WTC11 (cell line): ENCODE measurements at regions not wholly inside any gene's neighbourhood (a gene's known extent, or its start where the extent isn't known, plus 50 kb on each side); places are given as distances from the start of the nearest gene placed in this dataset.

Experiments
- CREB1 ChIP-seq: sonication (generic); formaldehyde crosslinking; IDR thresholded peaks from 2 replicates; pipeline ENCODE4 v1.8.0; 2023; ENCODE audit warnings: mild to moderate bottlenecking, missing genetic modification reagents
- ELF4 ChIP-seq: sonication (generic); formaldehyde crosslinking; IDR thresholded peaks from 2 replicates; pipeline ENCODE4 v1.8.1; 2022; ENCODE audit warnings: low read depth, mild to moderate bottlenecking, moderate library complexity, missing genetic modification reagents
- FOXJ3 ChIP-seq: sonication (generic); formaldehyde crosslinking; IDR thresholded peaks from 2 replicates; pipeline ENCODE4 v1.9.0; 2021; ENCODE audit warnings: missing genetic modification reagents, mild to moderate bottlenecking, borderline replicate concordance
- JUN ChIP-seq: sonication (generic); formaldehyde crosslinking; IDR thresholded peaks from 2 replicates; pipeline ENCODE4 v1.8.0; 2023; ENCODE audit warnings: mild to moderate bottlenecking, missing genetic modification reagents
- KAT7 ChIP-seq: sonication (generic); formaldehyde crosslinking; IDR thresholded peaks from 2 replicates; pipeline ENCODE4 v1.8.1; 2023; ENCODE audit warnings: missing genetic modification reagents, mild to moderate bottlenecking, borderline replicate concordance
- MLX ChIP-seq: sonication (generic); formaldehyde crosslinking; IDR thresholded peaks from 2 replicates; pipeline ENCODE4 v1.8.1; 2023; ENCODE audit warnings: mild to moderate bottlenecking, missing genetic modification reagents, moderate library complexity
- USF2 ChIP-seq: sonication (generic); formaldehyde crosslinking; IDR thresholded peaks from 2 replicates; pipeline ENCODE4 v1.8.1; 2023; ENCODE audit warnings: mild to moderate bottlenecking, missing genetic modification reagents, moderate library complexity
- TF ChIP-seq, protein P1 (sequence below): fragments of 200-600 bp; IDR thresholded peaks from 2 replicates; pipeline ENCODE4 v1.8.0; 2022; ENCODE audit warnings: antibody characterized with exemption
- TF ChIP-seq, protein P2 (sequence below): sonication (generic); formaldehyde crosslinking; IDR thresholded peaks from 2 replicates; pipeline ENCODE4 v1.8.1; 2023; ENCODE audit warnings: mild to moderate bottlenecking, moderate library complexity, missing genetic modification reagents
- TF ChIP-seq, protein P3 (sequence below): fragments of 250-450 bp; sonication (Bioruptor Pico); IDR thresholded peaks from 2 replicates; pipeline ENCODE4 v1.9.0; 2021; ENCODE audit warnings: mild to moderate bottlenecking

DNA sequence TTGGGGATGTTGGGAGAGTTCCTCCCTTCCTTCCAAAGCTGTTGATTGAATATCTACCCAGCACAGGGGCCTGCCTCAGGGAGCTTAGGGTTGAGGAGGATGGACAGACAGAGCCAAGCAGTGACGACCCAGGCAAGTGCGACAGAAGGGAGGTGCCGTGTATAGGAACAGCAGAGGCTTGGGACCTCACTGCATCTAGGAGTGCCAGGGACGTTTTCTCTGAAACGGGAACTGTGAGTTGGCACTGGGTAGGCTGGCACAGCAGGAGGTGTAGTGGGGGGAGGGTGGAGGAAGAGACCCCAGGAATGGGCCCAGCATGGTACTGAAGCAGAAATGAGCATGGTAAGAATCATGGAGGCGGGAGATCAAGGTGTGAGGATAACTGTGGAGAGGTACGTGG, 55.3 kb upstream of the MGMT start:
- TF ChIP-seq, protein P1, sequence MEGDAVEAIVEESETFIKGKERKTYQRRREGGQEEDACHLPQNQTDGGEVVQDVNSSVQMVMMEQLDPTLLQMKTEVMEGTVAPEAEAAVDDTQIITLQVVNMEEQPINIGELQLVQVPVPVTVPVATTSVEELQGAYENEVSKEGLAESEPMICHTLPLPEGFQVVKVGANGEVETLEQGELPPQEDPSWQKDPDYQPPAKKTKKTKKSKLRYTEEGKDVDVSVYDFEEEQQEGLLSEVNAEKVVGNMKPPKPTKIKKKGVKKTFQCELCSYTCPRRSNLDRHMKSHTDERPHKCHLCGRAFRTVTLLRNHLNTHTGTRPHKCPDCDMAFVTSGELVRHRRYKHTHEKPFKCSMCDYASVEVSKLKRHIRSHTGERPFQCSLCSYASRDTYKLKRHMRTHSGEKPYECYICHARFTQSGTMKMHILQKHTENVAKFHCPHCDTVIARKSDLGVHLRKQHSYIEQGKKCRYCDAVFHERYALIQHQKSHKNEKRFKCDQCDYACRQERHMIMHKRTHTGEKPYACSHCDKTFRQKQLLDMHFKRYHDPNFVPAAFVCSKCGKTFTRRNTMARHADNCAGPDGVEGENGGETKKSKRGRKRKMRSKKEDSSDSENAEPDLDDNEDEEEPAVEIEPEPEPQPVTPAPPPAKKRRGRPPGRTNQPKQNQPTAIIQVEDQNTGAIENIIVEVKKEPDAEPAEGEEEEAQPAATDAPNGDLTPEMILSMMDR: no peak
- TF ChIP-seq MLX (CRISPR knock-in tag): no peak
- TF ChIP-seq USF2 (CRISPR knock-in tag): no peak
- no peak for TF ChIP-seq JUN (CRISPR knock-in tag)
- TF ChIP-seq, protein P2, sequence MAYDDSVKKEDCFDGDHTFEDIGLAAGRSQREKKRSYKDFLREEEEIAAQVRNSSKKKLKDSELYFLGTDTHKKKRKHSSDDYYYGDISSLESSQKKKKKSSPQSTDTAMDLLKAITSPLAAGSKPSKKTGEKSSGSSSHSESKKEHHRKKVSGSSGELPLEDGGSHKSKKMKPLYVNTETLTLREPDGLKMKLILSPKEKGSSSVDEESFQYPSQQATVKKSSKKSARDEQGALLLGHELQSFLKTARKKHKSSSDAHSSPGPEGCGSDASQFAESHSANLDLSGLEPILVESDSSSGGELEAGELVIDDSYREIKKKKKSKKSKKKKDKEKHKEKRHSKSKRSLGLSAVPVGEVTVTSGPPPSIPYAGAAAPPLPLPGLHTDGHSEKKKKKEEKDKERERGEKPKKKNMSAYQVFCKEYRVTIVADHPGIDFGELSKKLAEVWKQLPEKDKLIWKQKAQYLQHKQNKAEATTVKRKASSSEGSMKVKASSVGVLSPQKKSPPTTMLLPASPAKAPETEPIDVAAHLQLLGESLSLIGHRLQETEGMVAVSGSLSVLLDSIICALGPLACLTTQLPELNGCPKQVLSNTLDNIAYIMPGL: no peak
- no peak for TF ChIP-seq KAT7 (CRISPR knock-in tag)
- TF ChIP-seq, protein P3, sequence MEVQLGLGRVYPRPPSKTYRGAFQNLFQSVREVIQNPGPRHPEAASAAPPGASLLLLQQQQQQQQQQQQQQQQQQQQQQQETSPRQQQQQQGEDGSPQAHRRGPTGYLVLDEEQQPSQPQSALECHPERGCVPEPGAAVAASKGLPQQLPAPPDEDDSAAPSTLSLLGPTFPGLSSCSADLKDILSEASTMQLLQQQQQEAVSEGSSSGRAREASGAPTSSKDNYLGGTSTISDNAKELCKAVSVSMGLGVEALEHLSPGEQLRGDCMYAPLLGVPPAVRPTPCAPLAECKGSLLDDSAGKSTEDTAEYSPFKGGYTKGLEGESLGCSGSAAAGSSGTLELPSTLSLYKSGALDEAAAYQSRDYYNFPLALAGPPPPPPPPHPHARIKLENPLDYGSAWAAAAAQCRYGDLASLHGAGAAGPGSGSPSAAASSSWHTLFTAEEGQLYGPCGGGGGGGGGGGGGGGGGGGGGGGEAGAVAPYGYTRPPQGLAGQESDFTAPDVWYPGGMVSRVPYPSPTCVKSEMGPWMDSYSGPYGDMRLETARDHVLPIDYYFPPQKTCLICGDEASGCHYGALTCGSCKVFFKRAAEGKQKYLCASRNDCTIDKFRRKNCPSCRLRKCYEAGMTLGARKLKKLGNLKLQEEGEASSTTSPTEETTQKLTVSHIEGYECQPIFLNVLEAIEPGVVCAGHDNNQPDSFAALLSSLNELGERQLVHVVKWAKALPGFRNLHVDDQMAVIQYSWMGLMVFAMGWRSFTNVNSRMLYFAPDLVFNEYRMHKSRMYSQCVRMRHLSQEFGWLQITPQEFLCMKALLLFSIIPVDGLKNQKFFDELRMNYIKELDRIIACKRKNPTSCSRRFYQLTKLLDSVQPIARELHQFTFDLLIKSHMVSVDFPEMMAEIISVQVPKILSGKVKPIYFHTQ (CRISPR knock-in tag): no peak
- TF ChIP-seq CREB1 (CRISPR knock-in tag): no peak
- TF ChIP-seq FOXJ3 (CRISPR knock-in tag): no peak
- no peak for TF ChIP-seq ELF4
